ENCODE measurements at regions not wholly inside any gene's neighbourhood (a gene's known extent, or its start where the extent isn't known, plus 50 kb on each side); places are given as distances from the start of the nearest gene placed in this dataset.
"Not testable (repeated sequence)": the region's sequence is repeated elsewhere in the genome, so short reads cannot be mapped to it uniquely, and the experiment has no call there.

GRCh38 chr2:16722677-16723076, 57.0 kb upstream of the CYRIA start:
- DNase-seq (ENCODE audit: low read depth): no peak

- DNase-seq (ENCODE audit: low read depth): no peak
Measured at GRCh38 chr2:16722126-16722525, 56.5 kb upstream of the CYRIA start.

GRCh38 chr2:16721529-16721928, 55.9 kb upstream of the CYRIA start:
- DNase-seq (ENCODE audit: low read depth): not testable (repeated sequence)

- DNase-seq (ENCODE audit: low read depth): not testable (repeated sequence)
Measured at GRCh38 chr2:16720737-16721136, 55.1 kb upstream of the CYRIA start.

- DNase-seq (ENCODE audit: low read depth): no peak
Measured at GRCh38 chr2:16719485-16719808, 53.8 kb upstream of the CYRIA start.

- no peak for DNase-seq (ENCODE audit: low read depth)
Measured at GRCh38 chr2:16718576-16719484, 53.2 kb upstream of the CYRIA start.

GRCh38 chr2:16717477-16717876, 51.8 kb upstream of the CYRIA start:
- no peak for DNase-seq (ENCODE audit: low read depth)

- DNase-seq (ENCODE audit: low read depth): no peak
Measured at GRCh38 chr2:16716944-16717343, 51.3 kb upstream of the CYRIA start.

- no peak for DNase-seq (ENCODE audit: low read depth)
Measured at GRCh38 chr2:16716024-16716423, 50.4 kb upstream of the CYRIA start.

Data from activated T-cell treated with anti-CD3 and anti-CD28 coated beads for 48 hours (primary cell).